ENCODE measurements at regions not wholly inside any gene's neighbourhood (a gene's known extent, or its start where the extent isn't known, plus 50 kb on each side); places are given as distances from the start of the nearest gene placed in this dataset.

DNA sequence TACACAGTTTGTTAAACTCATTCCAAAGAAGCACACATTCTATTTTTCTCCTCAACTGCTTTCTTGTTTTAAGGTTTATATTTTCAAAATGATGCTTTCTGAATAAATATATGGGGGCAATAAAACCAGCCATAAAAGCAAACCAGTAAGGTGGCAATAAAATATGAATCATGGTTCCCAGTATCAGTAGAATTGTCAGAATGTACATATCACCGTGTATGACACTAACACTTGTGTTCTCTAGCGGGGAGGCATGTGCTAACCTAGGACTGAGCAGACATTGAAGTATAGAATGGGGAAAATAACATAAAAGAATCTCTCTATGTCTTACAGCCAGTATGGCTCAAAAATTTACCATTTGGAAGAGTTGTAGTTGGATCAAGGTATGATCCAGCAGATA is 329.9 kb upstream of the ISL1 start:
- intact Hi-C loops (cut with micrococcal nuclease), result no loop called here
- ChIA-PET CTCF (no interaction called here), POLR2A (no interaction called here)
- TF ChIP-seq, protein P1, sequence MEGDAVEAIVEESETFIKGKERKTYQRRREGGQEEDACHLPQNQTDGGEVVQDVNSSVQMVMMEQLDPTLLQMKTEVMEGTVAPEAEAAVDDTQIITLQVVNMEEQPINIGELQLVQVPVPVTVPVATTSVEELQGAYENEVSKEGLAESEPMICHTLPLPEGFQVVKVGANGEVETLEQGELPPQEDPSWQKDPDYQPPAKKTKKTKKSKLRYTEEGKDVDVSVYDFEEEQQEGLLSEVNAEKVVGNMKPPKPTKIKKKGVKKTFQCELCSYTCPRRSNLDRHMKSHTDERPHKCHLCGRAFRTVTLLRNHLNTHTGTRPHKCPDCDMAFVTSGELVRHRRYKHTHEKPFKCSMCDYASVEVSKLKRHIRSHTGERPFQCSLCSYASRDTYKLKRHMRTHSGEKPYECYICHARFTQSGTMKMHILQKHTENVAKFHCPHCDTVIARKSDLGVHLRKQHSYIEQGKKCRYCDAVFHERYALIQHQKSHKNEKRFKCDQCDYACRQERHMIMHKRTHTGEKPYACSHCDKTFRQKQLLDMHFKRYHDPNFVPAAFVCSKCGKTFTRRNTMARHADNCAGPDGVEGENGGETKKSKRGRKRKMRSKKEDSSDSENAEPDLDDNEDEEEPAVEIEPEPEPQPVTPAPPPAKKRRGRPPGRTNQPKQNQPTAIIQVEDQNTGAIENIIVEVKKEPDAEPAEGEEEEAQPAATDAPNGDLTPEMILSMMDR (IDR thresholded peaks at IDR 0.05), result no peak
- H3K4me1 Mint-ChIP-seq (ENCODE audit: low read depth), result no peaks in the 10 kb centered on the region
- ATAC-seq, result no peak
- H3K4me3 Mint-ChIP-seq, result no peak overlapping the region
- H3K9me3 Mint-ChIP-seq, result no peaks in the 10 kb centered on the region
- H3K27me3 Mint-ChIP-seq, result no peaks in the 10 kb centered on the region
- H3K27ac Mint-ChIP-seq, result no peak overlapping the region
- no peak for DNase-seq
- no peaks in the 10 kb centered on the region for H3K36me3 Mint-ChIP-seq (ENCODE audit: low read depth)

DNA sequence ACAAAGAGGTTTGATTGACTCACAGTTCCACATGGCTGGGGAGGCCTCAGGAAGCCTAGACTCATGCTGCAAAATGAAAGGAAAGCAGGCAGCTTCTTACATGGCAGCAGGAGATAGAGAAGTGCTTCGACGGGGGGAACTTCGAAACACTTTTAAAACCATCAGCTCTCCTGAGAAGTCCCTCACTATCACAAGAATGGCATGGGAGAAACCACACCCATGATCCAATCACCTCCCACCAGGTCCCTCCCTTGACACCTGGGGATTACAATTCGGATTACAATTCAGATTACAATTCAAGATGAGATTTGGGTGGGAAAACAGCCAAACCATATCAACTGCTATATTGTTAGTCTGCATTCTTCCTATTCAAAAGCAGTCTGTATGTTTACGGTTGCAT is 322.3 kb upstream of the ISL1 start:
- no peak overlapping the region for H3K27ac Mint-ChIP-seq

DNA sequence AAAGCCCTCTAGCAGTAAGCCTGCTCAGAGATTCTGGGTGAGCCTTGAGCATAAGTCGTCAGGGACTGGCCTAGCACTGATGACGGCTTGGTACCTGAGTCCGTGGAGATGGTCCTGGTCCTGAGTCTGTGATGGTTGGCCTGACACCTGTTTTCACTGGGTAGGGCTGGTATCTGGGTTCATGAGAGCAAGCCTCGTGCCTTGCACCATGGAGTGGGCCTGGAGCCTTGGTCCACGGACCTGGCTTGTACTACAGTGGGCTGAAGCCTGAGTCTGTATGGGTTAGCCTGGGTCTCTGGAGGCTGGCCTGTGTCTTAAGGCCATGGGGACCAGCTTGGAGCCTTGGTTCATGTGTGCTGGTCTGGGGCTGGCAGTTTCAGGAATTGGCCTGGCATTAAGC is 310.3 kb upstream of the ISL1 start:
- ATAC-seq, result no peak
- no peaks in the 10 kb centered on the region for H3K4me1 Mint-ChIP-seq (ENCODE audit: low read depth)
- ChIA-PET POLR2A (no interaction called here), CTCF (no interaction called here)
- no peaks in the 10 kb centered on the region for H3K27me3 Mint-ChIP-seq
- TF ChIP-seq, protein P1 (IDR thresholded peaks at IDR 0.05), result no peak
- intact Hi-C loops (cut with micrococcal nuclease), result no loop called here
- H3K27ac Mint-ChIP-seq, result no peak overlapping the region
- H3K4me3 Mint-ChIP-seq, result no peak overlapping the region
- peaks cover 13% of the 10 kb centered on the region for H3K9me3 Mint-ChIP-seq
- H3K36me3 Mint-ChIP-seq (ENCODE audit: low read depth), result no peaks in the 10 kb centered on the region
- no peak for DNase-seq

More for the DNA sequence above, 322.3 kb upstream of the ISL1 start:
- no peak for ATAC-seq
- TF ChIP-seq, protein P1 (IDR thresholded peaks at IDR 0.05), result no peak
- intact Hi-C loops (cut with micrococcal nuclease), result no loop called here
- ChIA-PET POLR2A (no interaction called here), CTCF (no interaction called here)
- DNase-seq, result no peak
- Mint-ChIP-seq H3K4me3 (no peak overlapping the region), H3K36me3 (ENCODE audit: low read depth) (no peaks in the 10 kb centered on the region), H3K27me3 (no peaks in the 10 kb centered on the region), H3K4me1 (ENCODE audit: low read depth) (no peaks in the 10 kb centered on the region), H3K9me3 (peaks cover 21% of the 10 kb centered on the region)

DNA sequence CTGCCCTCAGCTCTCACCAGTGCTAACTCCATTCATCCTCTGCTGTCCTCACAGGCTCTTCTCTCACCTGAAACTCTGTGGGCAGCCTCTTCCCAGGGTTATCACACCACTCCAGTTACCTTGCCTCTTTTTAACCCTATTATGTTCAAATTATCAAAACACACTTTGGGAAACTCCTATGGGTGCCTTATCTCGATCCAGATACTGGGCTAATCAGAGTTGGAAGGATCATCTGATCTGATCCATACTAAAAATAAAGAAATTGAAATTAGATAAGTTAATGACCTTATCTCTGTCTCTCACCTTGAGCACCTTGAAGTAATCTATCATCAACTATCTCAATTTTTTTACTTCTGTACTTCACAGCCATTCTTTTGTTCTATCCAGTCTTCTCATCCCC is 300.5 kb upstream of the ISL1 start:
- no peaks in the 10 kb centered on the region for H3K27me3 Mint-ChIP-seq
- no peak overlapping the region for H3K27ac Mint-ChIP-seq
- no peak for ATAC-seq
- H3K4me1 Mint-ChIP-seq (ENCODE audit: low read depth), result no peaks in the 10 kb centered on the region
- CTCF ChIA-PET, result no interaction called here
- TF ChIP-seq, protein P1 (IDR thresholded peaks at IDR 0.05), result no peak
- no peak for DNase-seq
- no peak overlapping the region for H3K4me3 Mint-ChIP-seq
- POLR2A ChIA-PET, result no interaction called here
- no peaks in the 10 kb centered on the region for H3K36me3 Mint-ChIP-seq (ENCODE audit: low read depth)
- intact Hi-C loops (cut with micrococcal nuclease), result no loop called here
- no peaks in the 10 kb centered on the region for H3K9me3 Mint-ChIP-seq

DNA sequence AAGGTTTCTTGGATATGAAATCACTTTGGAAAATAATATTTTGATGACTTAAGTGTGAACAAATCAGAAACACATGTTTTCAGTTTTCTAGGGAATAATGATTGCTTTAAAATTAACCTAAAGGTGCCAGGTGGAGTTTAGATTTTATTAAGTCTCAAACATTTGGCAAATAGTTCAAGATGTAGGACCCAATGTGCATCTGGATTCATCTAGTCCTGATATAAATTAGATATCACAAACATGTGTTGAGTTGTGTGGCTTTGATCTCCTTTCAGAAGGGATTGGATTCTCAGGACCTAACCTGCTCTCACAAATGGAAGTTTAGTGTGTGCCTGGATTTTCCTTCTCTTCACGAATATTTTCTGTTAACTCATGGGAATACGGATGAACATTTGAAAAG is 291.4 kb upstream of the ISL1 start:
- Mint-ChIP-seq H3K9me3 (no peaks in the 10 kb centered on the region), H3K27ac (no peak overlapping the region), H3K4me1 (ENCODE audit: low read depth) (no peaks in the 10 kb centered on the region), H3K4me3 (no peak overlapping the region), H3K27me3 (no peaks in the 10 kb centered on the region), H3K36me3 (ENCODE audit: low read depth) (no peaks in the 10 kb centered on the region)
- intact Hi-C loops (cut with micrococcal nuclease), result no loop called here
- POLR2A ChIA-PET, result no interaction called here
- TF ChIP-seq, protein P1 (IDR thresholded peaks at IDR 0.05), result no peak
- CTCF ChIA-PET, result no interaction called here
- ATAC-seq (no peak), DNase-seq (no peak)

Measured in activated CD8-positive, alpha-beta T cell treated with anti-CD3 and anti-CD28 coated beads for 36 hours (primary cell).